Neural progenitor cell (in vitro differentiated cells): ENCODE measurements at regions not wholly inside any gene's neighbourhood (a gene's known extent, or its start where the extent isn't known, plus 50 kb on each side); places are given as distances from the start of the nearest gene placed in this dataset.

Experiments
- DNase-seq: peaks from one replicate; pipeline ENCODE4 v3.0.0-alpha.2; 2016; ENCODE audit warnings: low spot score
- H2AFZ ChIP-seq: fragments of 200-600 bp; sonication (generic); replicated peaks from 2 replicates; pipeline ENCODE4 v1.6.1; 2016; ENCODE audit warnings: antibody characterized with exemption
- H3F3A ChIP-seq: fragments of 200-600 bp; sonication (generic); 2 replicates; pipeline ENCODE4 v1.6.1; 2016; ENCODE audit warnings: antibody characterized with exemption, low read depth
- H3K27ac ChIP-seq: fragments of 200-600 bp; sonication (generic); 2 replicates; pipeline ENCODE4 v1.5.1; 2016; ENCODE audit warnings: mild to moderate bottlenecking
- H3K27me3 ChIP-seq: fragments of 200-600 bp; sonication (generic); 2 replicates; pipeline ENCODE4 v1.6.1; 2016; ENCODE audit warnings: mild to moderate bottlenecking, moderate library complexity
- H3K36me3 ChIP-seq: fragments of 200-600 bp; sonication (generic); 2 replicates; pipeline ENCODE4 v1.5.1; 2016
- H3K4me1 ChIP-seq: fragments of 200-600 bp; sonication (generic); 2 replicates; pipeline ENCODE4 v1.6.1; 2016; ENCODE audit warnings: mixed run types
- H3K4me2 ChIP-seq: fragments of 200-600 bp; sonication (generic); 2 replicates; pipeline ENCODE4 v1.6.1; 2016
- H3K4me3 ChIP-seq: fragments of 200-600 bp; sonication (generic); 2 replicates; pipeline ENCODE4 v1.5.1; 2016
- H3K79me2 ChIP-seq: fragments of 200-600 bp; sonication (generic); 2 replicates; pipeline ENCODE4 v1.6.1; 2016; ENCODE audit warnings: low read depth
- H3K9ac ChIP-seq: fragments of 200-600 bp; sonication (generic); 2 replicates; pipeline ENCODE4 v1.6.1; 2016
- H3K9me3 ChIP-seq: fragments of 200-600 bp; sonication (generic); 2 replicates; pipeline ENCODE4 v1.5.1; 2016; ENCODE audit warnings: low read depth
- H4K20me1 ChIP-seq: fragments of 200-600 bp; sonication (generic); 2 replicates; pipeline ENCODE4 v1.6.1; 2016; ENCODE audit warnings: low read depth
- H3K27ac Mint-ChIP-seq: 3 replicates; pipeline ENCODE4 v1.8.0; 2021; ENCODE audit warnings: mixed read lengths
- H3K27me3 Mint-ChIP-seq: 2 replicates; pipeline ENCODE4 v1.8.0; 2022; ENCODE audit warnings: low read depth, mild to moderate bottlenecking, inconsistent platforms, moderate library complexity, mixed read lengths; ENCODE audit not compliant: insufficient read depth
- H3K36me3 Mint-ChIP-seq: 3 replicates; pipeline ENCODE4 v1.8.0; 2021; ENCODE audit warnings: mixed read lengths
- H3K4me1 Mint-ChIP-seq: 3 replicates; pipeline ENCODE4 v1.8.0; 2021; ENCODE audit warnings: mixed read lengths
- H3K4me3 Mint-ChIP-seq: 3 replicates; pipeline ENCODE4 v1.8.0; 2021; ENCODE audit warnings: mild to moderate bottlenecking, moderate library complexity, mixed read lengths
- H3K9me3 Mint-ChIP-seq: 3 replicates; pipeline ENCODE4 v1.8.0; 2020; ENCODE audit warnings: mixed read lengths
- CTCF ChIP-seq: fragments of 200-600 bp; sonication (generic); IDR thresholded peaks from 2 replicates; pipeline ENCODE4 v1.5.1; 2017; ENCODE audit warnings: antibody characterized with exemption, mild to moderate bottlenecking
- EZH2 ChIP-seq: fragments of 200-600 bp; sonication (generic); IDR thresholded peaks from 2 replicates; pipeline ENCODE4 v1.6.1; 2017; ENCODE audit warnings: antibody characterized with exemption, mild to moderate bottlenecking, moderate library complexity
- EZH2phosphoT487 ChIP-seq: fragments of 200-600 bp; sonication (generic); IDR thresholded peaks from 2 replicates; pipeline ENCODE4 v1.6.1; 2017; ENCODE audit warnings: antibody characterized with exemption

- no peaks in the 10 kb centered on the region for H4K20me1 ChIP-seq
- Mint-ChIP-seq H3K9me3 (peaks cover 5% of the 10 kb centered on the region), H3K36me3 (no peaks in the 10 kb centered on the region), H3K4me1 (peaks cover 8% of the 10 kb centered on the region), H3K27ac (no peak overlapping the region), H3K4me3 (no peak overlapping the region), H3K27me3 (peaks cover 2% of the 10 kb centered on the region)
- no peak overlapping the region for H3K9ac ChIP-seq
- no peaks in the 10 kb centered on the region for H3K79me2 ChIP-seq
- no peak overlapping the region for H2AFZ ChIP-seq
- no peak overlapping the region for H3K4me3 ChIP-seq
- no peaks in the 10 kb centered on the region for H3K36me3 ChIP-seq
- TF ChIP-seq EZH2phosphoT487, result no peak
- TF ChIP-seq EZH2, result no peak
- no peak for TF ChIP-seq CTCF
- H3K9me3 ChIP-seq, result no peaks in the 10 kb centered on the region
- H3K4me1 ChIP-seq, result no peaks in the 10 kb centered on the region
- H3K4me2 ChIP-seq, result no peak overlapping the region
- DNase-seq, result no peak
- H3K27ac ChIP-seq, result no peak overlapping the region
- no peaks in the 10 kb centered on the region for H3F3A ChIP-seq
- no peaks in the 10 kb centered on the region for H3K27me3 ChIP-seq
Observed at GRCh38 chr13:105220063-105220462, 1315.4 kb downstream of the EFNB2 start.

- H3K9me3 ChIP-seq, result no peaks in the 10 kb centered on the region
- no peak overlapping the region for H3K4me2 ChIP-seq
- no peak overlapping the region for H3K27ac ChIP-seq
- Mint-ChIP-seq H3K9me3 (peaks cover 5% of the 10 kb centered on the region), H3K27ac (no peak overlapping the region), H3K27me3 (peaks cover 2% of the 10 kb centered on the region), H3K4me1 (peaks cover 8% of the 10 kb centered on the region), H3K36me3 (no peaks in the 10 kb centered on the region), H3K4me3 (no peak overlapping the region)
- no peaks in the 10 kb centered on the region for H3K36me3 ChIP-seq
- H3K27me3 ChIP-seq, result no peaks in the 10 kb centered on the region
- H3K4me1 ChIP-seq, result no peaks in the 10 kb centered on the region
- H4K20me1 ChIP-seq, result no peaks in the 10 kb centered on the region
- H3F3A ChIP-seq, result no peaks in the 10 kb centered on the region
- no peak overlapping the region for H3K9ac ChIP-seq
- DNase-seq, result no peak
- H2AFZ ChIP-seq, result no peak overlapping the region
- no peaks in the 10 kb centered on the region for H3K79me2 ChIP-seq
- TF ChIP-seq EZH2 (no peak), EZH2phosphoT487 (no peak), CTCF (no peak)
- H3K4me3 ChIP-seq, result no peak overlapping the region
Observed at GRCh38 chr13:105219651-105220050, 1315.8 kb downstream of the EFNB2 start.

GRCh38 chr13:105213512-105213911, 1322.0 kb downstream of the EFNB2 start:
- peak; percentile 13 for DNase-seq
- Histone ChIP-seq H3K9ac (no peak overlapping the region), H3K36me3 (no peaks in the 10 kb centered on the region), H3F3A (no peaks in the 10 kb centered on the region), H3K4me1 (no peaks in the 10 kb centered on the region), H3K9me3 (no peaks in the 10 kb centered on the region), H2AFZ (no peak overlapping the region), H3K27me3 (no peaks in the 10 kb centered on the region), H3K79me2 (no peaks in the 10 kb centered on the region), H3K27ac (no peak overlapping the region), H4K20me1 (no peaks in the 10 kb centered on the region), H3K4me3 (no peak overlapping the region), H3K4me2 (no peak overlapping the region)
- Mint-ChIP-seq H3K36me3 (no peaks in the 10 kb centered on the region), H3K4me1 (no peaks in the 10 kb centered on the region), H3K4me3 (no peak overlapping the region), H3K27ac (no peak overlapping the region), H3K27me3 (peaks cover 2% of the 10 kb centered on the region), H3K9me3 (no peaks in the 10 kb centered on the region)
- TF ChIP-seq CTCF (peak; percentile 21), EZH2 (no peak)
